ENCODE measurements at regions not wholly inside any gene's neighbourhood (a gene's known extent, or its start where the extent isn't known, plus 50 kb on each side); places are given as distances from the start of the nearest gene placed in this dataset.
"Not testable (repeated sequence)": the region's sequence is repeated elsewhere in the genome, so short reads cannot be mapped to it uniquely, and the experiment has no call there.

DNA sequence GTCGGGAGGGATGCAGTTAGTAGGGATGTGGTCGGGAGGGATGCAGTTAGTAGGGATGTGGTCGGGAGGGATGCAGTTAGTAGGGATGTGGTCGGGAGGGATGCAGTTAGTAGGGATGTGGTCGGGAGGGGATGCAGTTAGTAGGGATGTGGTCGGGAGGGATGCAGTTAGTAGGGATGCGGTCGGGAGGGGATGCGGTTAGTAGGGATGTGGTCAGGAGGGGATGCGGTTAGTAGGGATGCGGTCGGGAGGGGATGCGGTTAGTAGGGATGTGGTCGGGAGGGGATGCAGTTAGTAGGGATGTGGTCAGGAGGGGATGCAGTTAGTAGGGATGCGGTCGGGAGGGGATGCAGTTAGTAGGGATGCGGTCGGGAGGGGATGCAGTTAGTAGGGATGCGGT, 96.2 kb downstream of the BDH1 start:
- DNase-seq = peak; percentile 68

DNA sequence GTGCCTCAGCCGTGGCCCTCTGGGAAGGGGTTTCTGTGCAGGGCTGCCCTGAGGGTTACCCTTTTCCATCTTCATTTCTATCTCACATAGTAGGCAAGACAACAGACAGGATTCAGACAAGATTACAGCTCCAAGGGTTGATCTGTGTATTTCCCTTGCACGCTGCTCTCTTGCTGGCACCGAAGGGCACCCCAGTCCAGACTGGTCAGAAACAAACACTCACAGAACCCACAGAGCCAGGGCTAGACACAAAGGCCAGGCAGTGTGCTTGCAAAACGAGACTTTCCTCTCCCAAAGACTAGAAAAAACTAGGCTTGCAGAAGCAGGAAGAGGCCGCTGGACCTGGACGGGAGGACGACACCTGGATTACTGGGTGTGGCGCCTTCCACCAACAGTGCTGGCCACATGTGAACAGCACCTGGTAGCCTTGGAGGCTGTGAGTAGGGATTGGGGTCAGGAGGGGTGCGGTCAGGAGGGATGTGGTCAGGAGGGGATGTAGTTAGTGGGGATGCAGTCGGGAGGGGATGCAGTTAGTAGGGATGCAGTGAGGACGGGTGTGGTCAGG, 96.8 kb downstream of the BDH1 start:
- no peak for DNase-seq

DNA sequence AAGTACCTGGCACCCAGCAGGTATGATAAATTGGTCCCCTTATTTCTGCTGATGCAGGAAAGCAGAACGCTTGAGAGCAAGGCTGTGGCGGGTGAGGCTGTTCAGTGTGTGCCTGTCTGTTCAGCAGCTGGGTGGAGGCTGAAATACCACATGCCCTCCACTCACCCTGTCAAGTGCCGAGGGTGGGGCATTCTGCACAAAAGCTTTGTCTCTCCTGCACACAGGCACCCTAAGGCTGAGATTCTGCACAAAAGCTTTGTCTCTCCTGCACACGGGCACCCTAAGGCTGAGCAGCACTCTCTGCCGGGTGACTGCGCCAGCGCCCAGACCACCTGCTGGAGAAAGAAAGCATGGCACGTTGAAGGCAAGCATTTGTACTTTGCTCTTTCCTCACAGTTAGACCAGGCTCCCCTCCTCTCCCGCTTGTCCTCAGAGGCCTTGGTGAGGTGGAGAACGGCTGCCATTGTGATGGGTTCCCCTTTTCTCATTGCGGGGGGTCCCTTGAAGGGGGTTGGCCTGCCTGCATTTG, 97.5 kb downstream of the BDH1 start:
- DNase-seq = peak; percentile 64

DNA sequence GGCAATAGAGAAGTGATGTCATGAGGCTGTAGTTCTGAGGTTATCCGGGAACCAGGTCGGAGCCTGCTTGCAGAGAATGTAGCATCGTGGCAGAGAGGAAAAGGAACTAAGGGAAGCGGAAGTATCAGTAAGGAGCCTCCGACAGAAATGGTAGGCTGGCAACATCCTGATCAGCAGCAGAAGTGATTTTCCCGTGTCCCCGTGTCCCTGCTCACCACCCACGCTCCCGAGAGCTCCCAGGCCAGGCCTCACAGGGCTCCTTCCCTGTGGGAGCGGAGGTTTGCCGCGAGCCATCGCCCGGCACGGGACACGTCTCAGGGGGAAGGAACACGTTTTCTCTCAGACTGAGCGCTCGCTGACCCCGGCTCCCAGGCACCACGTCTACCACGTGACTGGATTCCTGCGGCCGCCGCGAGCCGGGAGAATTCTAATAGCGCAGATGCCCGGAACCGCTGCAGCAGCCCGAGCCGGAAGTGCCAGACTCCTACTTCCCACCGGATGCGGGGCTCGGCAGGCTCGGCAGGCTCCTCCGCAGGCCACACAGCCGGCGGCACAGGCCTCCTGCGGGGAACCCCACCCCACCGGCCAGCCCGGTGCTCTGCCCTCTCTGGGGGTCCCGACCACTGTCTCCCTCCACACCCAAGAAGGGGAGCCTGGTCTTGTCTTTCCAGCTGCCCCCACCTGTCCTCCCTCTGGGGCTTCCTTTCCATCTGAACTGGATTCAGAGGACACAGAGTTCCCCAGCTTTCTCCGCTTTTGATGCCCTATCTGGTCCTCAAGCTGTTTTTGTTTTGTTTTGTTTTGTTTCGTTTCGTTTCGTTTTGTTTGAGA, 99.3 kb downstream of the BDH1 start:
- DNase-seq = peak; percentile 79

DNA sequence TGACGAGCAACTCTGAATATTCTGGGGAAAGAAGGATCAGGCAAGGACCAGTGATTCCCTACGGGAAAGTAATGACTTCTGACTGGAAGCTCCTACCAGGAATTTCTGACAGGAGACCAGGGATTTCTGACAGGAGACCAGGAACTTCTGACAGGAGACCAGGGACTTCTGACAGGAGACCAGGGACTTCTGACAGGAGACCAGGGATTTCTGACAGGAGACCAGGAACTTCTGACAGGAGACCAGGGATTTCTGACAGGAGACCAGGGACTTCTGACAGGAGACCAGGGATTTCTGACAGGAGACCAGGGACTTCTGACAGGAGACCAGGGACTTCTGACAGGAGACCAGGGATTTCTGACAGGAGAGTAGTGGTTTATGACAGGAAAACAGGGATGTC, 100.9 kb downstream of the BDH1 start:
- not testable (repeated sequence) for DNase-seq

DNA sequence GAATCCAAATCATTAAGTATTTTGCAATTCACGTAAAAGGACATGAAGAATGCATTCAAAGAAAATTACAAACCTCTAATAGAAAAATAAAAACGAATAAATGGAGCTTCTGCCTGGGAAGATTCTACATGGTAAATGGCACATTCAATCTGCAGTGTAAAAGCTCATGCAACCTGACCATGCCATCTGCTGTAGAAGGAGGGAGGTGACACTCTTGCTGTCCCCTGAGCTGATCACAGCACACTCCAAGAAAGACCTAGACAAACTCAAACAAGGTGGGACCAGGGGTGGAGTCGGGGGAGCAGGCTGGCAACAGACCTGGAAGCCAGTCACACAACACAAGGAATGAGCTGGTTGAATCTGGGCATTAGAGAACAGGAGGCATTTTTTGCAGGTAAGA, 101.8 kb downstream of the BDH1 start:
- DNase-seq = no peak

DNA sequence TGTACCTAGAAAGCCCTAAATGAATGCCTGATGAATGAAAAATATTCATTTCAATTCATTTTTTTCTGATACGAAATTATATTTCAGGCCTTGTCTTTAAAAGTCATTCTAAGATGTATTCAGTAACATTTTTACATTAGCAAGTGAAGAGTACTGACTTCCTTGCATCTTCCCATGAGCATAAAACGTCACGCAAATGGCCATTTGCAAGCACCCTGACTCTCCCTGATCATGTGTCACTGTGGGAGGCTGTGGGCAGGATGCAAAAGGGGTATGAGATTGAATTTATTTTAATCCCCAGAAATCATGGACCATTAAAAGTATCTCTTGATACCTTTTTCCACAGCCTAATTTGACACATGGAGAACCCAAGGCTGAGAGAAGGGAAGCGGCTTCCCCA, 105.0 kb downstream of the BDH1 start:
- DNase-seq = no peak

DNA sequence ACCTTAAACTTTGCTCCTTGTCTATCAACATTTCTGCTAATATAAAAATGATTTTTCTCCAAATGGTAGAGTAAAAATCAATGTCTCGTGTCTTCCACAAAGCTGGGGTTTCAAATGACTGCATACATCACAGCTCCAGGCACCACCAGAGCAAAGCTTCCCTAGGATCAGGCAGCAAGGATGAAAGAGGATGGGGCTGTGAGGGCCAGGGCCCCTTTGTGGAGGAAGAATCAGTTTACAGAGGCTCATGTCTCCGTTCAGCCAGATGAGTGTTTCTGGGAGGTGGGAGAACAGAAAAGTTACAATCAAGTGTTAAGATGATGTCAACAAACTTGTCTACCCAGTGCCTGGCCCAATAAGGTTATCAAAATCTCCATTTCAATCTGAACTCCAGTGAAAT, 105.5 kb downstream of the BDH1 start:
- no peak for DNase-seq

DNA sequence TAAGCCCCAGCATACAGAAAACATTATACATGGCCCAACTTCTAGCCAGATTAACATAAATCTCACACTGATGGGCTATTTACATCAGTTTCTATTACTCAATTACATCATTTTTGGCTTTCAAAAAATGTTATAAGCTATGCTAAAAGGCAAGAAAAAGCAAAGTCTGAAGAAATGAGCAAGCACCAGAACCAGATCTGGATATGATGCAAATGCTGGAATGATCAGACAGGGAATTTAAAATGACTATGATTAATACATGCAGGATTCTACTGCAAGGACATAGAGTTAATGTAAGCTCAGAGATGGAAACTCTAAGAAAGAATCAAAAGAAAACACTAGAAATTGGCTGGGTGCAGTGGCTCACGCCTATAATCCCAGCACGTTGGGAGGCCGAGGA, 106.6 kb downstream of the BDH1 start:
- not testable (repeated sequence) for DNase-seq

DNA sequence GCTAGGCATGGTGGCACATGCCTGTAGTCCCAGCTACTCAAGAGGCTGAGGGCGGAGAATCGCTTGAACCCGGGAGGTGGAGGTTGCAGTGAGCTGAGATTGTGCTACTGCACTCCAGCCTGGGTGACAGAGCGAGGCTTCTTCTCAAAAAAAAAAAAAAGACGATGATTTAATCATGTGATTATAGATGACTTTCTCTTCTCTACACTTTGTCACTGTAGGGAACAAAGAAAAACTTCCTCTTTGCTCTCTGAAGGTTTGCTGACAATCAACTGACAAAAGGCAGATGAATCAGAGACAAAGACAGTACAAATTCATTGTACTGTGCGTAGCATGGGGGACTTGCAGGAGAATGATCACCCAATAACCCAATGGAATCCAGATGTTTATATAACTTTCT, 108.0 kb downstream of the BDH1 start:
- DNase-seq = not testable (repeated sequence)

DNA sequence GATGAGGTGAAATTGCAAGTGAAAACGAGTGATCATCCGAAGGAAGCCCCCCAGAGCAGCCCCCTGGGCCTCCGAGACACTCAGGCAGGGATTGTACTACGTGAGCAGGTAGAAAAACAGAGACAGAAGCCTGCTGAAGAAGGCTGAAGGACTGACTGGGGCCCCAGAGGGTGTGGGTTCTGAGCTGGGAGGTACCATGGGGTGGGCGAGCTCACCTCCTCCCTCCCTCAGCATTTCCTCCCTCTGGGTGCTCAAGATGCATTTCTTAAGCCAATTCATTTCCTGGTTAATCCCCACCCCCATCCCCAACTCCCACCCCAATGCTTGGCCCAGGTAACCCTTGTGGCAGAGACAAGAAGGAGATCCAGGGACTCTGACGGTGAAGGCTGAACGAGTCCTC, 108.7 kb downstream of the BDH1 start:
- DNase-seq = no peak

DNA sequence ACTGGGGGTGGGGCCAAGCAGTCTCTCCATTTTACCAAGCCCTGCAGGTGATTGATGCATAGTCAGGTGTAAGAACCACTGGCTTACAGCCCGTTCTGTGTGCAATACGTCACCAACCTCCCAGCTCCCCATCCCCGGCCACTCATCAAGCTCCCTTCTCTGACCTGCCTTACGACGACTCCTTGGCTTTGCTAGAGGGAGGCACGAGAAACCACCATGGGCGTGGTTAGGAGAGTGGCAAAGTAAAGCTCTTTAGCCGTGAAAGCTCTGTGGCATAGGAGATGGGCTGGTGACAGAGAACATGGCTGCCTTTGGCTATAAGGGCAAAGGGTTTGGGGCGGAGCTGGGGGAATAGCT, 109.1 kb downstream of the BDH1 start:
- DNase-seq = no peak

DNA sequence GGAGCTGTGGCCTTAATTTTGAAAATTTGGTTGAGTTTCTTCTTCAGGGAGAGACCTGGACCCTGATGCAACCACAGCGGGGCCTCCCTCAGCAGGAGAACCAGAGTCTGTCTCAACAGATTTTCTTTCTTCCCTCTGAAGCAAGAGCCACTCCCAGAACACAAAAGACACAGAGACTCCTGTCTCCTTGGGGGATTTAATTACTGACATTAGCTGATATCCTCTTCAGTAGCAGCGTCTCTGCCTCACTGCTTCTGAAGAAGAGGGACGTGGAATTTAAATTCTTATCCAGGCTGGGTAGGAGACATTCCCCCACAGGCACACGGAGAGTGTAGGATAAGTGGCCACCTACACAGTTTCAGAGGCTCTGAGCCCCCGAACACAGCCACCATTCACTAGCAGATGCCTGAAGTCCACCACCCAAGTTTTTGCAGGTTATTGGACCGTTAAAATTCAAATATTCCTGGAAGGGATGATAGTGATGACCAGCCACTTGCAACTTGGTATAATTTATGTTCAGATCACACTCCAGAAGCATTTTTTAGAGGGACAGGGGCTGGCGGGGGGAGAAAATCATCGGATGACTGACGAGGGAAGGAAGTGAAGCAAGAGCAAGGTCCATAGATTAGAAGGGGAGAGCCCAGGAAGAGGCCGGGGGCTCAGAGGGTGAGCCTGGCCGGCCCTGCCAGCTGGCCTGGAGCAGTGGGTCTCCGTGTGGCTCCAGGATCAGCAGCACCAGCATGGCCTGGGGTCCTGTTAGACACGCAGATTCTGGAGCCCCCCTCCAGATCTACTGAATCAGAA, 109.7 kb downstream of the BDH1 start:
- no peak for DNase-seq

DNA sequence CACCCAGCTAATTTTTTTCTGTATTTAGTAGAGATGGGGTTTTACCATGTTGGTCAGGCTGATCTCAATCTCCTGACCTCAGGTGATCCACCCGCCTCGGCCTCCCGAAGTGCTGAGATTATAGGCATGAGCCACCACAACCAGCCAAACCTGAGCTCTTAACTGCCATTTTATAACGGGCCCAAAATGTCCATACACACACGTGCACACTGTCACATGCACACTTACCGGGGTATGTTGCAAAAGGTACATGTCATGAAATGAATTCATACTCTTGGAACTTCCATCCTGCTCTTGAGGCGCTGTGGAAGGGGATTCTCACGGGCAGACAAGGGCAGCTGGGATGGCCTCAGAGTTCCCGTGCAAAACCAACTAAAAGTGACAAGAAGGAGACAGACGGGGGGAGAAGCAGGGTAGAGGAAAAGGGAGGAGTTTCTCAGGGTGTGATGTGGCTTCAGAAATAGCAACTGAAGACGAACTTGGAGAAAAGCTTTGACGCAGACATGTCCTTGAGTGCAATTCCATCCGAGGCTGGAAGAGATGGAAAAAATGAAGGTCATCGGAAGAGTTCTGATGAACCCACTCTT, 110.9 kb downstream of the BDH1 start:
- no peak for DNase-seq

DNA sequence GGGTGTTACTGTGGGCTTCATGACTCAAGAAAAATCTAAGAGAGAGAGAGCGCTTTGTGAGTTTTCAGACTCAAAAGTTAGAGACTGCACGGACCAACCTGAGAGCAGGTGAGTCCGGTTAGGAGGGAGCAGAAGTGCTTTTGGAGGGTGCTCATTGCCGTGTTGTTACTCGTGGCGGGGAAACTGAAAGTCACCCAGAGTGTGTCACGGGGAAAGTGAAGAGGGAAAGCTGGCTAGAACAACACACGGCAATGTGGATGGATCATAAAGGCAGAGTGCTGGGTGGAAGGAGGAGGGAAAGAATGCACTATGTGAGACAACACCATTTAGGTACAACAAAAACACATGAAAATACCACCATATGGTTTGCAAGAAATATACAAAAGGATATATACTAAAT, 112.3 kb downstream of the BDH1 start:
- DNase-seq = no peak

DNA sequence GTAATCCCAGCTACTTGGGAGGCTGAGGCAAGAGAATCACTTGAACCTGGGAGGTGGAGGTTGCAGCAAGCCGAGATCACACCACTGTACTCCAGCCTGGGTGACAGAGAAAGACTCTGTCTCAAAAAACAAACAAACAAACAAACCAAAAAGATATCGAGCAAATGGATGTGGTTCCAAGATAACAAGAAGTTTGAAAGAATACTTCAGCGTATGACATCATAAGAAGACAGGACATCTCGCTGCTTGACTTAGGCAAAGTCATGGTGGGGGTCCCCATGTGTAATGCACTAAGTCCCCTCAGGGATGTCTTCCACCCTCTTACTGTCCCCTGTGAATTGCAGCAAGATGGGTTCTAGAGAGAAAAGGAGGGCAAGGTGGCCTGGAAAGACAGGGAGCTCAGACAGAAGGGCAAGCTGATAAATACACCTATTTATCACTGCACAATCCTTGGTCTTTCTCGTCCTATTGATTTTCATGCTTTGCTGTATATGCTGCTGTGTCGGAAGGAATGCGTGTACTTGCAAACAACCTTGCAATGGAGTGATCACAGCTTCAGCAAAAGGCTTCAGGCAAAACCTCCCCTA, 115.0 kb downstream of the BDH1 start:
- DNase-seq = no peak

DNA sequence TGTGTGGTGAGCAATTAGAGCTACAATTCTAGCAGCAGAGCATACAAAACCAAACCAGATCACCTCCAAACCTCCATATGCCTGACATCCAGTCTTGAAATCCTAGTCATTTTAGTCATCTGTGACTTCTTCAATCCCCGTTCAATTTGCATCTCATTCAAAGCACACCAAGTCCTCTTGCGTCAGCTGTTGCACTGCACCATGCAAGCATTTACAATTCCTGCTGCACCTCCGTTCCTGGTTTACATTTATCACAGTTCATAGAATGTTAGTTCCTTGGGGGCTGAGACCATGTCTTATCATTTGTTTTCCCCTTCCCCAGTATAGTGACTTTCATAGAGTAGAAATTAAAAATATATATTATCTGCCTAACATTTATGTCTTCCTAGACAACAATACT, 116.9 kb downstream of the BDH1 start:
- no peak for DNase-seq

DNA sequence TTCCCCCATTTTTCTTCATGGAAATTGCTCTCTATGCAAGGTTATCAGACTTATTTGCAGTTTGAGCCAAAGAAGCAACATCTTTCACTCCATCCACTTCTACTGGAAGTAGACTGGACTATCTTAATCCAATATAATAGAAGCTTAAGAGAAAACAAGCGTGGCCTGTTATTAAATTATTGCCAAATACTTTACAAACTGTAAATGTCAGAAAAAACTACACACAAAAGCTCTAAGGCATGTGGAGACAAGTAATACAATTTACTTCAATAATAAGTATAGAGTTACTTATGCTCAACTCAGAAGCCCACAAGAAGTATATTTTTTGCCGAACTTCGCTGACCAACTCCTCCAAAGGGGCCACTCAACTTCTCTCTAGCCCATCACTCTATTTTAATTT, 120.3 kb downstream of the BDH1 start:
- no peak for DNase-seq

DNA sequence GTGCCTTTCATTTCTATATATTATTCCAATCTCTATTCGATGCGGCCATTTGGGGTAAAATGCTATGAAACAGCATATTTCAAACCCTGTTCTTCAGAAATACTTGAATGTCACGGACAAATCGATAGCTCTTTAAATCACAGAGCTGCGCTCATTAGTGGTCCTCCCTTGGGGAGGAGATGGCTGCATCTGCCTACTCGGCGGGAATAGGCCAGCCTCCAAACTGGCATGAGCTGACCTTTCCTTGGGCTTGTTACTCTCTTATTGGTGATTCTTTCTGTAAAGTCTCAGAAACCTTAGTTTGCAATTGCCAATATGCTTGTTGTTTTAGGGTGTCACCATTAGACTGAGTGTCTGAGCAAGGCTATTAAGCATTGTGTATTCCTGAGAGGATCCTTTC, 120.9 kb downstream of the BDH1 start:
- no peak for DNase-seq

DNA sequence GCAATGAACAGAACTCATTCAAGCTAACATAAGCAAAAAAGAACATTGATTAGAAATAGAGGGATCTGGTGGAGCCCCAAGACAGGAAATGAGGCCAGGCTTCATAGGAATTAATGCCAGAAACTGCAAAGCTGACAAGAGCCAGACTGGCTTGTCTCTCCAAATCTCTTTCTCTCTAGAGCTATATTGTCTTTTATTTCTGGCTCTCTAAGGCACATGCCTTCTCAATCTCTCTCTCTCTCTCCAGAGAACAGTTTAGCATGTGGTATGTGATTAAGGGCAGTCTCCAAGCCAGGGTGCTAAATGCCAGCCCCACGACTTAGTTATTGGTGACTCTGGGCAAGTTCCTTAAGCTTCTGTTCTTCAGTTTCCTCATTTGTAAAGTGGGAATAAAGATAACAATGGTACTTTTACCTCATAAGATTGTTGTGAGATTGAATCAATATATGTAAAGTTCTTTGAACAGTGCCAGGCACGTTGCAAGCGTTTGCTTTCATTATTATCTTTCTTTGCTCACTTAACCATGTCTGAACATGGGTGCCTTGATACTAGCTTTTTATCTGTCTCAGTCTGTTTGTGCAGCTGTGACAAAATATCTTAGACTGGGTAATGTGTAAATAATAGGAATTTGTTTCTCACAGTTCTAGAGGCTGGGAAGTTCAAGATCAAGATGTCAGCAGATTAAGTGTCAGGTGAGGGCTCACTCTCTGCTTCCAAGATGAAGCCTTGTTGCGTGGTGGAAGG, 123.2 kb downstream of the BDH1 start:
- no peak for DNase-seq

DNA sequence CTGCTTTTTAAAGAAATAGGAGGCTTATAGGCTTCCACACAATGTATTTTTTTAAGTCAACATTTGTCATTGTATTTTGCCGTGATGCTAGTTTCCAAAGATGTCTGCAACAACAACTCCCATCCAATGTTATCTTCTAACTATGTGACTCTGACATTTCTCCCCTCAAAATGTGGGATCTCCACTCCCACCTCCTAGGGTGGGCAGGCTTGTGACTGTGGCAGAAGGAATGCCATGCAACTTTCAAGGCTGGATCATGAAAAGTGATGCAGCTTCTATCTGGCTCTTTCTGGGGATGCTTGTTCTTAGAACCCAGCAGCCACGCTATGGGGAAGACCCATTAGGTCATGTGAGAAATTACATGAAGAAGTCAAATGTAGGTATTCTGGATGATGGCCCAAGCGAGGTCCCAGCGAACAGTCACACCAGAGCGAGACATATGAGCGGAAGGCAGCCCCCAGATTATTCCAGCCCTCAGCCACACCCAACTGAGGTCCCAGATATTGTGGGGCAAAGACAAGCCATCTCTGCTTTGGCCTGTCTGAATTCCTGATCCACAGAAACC, 124.3 kb downstream of the BDH1 start:
- no peak for DNase-seq

DNA sequence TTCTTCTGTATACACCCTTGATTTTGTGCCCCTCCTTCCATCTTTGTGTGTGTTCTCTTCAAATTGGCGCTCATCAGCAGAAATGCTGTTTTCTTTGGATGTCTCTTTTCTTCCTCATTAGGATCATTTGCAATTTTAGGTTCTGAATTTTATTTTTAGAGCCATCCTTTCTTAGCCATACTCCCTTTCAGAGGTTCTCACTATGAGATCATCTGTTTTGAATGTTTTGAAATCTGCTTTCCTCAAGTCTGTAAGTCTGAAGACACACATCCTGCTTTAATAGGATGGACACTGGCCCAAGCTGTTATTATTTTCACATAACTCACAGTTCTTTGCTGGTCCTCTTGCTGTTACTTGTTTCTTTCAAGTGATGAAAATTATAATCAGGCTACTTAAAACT, 124.8 kb downstream of the BDH1 start:
- no peak for DNase-seq

Data from activated effector memory CD4-positive, alpha-beta T cell treated with anti-CD3 and anti-CD28 coated beads, Interleukin-2, amount 50 U/mL, for 16 hours (primary cell).